ENCODE measurements at regions not wholly inside any gene's neighbourhood (a gene's known extent, or its start where the extent isn't known, plus 50 kb on each side); places are given as distances from the start of the nearest gene placed in this dataset.
"Not testable (repeated sequence)": the region's sequence is repeated elsewhere in the genome, so short reads cannot be mapped to it uniquely, and the experiment has no call there.

DNA sequence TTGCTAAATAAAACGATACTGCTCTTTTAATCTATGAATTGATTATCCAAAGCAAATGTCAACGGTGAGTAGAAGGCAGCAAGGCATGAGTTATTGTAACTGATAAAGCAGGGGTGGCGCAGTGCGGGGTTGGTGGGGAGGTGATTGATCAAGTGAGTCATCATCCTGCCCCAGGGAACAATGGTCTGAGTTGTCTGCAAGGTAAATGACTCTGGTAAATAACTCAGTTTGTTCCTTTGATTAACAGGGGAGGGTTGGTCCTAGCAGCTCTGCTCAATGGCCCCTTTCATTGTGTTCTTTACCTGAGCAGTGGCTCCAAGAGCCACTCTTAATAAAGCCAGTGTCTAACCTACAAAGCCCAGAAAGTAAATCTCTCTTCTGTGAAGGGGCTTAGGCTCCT, 91.8 kb downstream of the QRSL1 start:
- DNase-seq (ENCODE audit: low spot score), result not testable (repeated sequence)

Data from cerebellar cortex (tissue), 1 donor.